Hepatocyte (in vitro differentiated cells): ENCODE measurements at regions not wholly inside any gene's neighbourhood (a gene's known extent, or its start where the extent isn't known, plus 50 kb on each side); places are given as distances from the start of the nearest gene placed in this dataset.

Experiments
- DNase-seq: peaks from one replicate; pipeline ENCODE4 v3.0.0-alpha.2; 2016; ENCODE audit warnings: low spot score
- H2AFZ ChIP-seq: fragments of 200-600 bp; sonication (generic); 2 replicates; pipeline ENCODE4 v1.6.0; 2016; ENCODE audit warnings: antibody characterized with exemption, mild to moderate bottlenecking
- H3K27ac ChIP-seq: fragments of 200-600 bp; sonication (generic); 2 replicates; pipeline ENCODE4 v1.5.1; 2016; ENCODE audit warnings: mild to moderate bottlenecking
- H3K27me3 ChIP-seq: fragments of 200-600 bp; sonication (generic); 2 replicates; pipeline ENCODE4 v1.6.1; 2016
- H3K36me3 ChIP-seq: fragments of 200-600 bp; sonication (generic); replicated peaks from 2 replicates; pipeline ENCODE4 v1.5.1; 2016; ENCODE audit warnings: low read depth; ENCODE audit not compliant: insufficient read depth
- H3K4me1 ChIP-seq: fragments of 200-600 bp; sonication (generic); 2 replicates; pipeline ENCODE4 v1.5.1; 2016; ENCODE audit warnings: mild to moderate bottlenecking, moderate library complexity; ENCODE audit not compliant: insufficient read depth
- H3K4me2 ChIP-seq: fragments of 200-600 bp; sonication (generic); 2 replicates; pipeline ENCODE4 v1.6.0; 2016
- H3K4me3 ChIP-seq: fragments of 200-600 bp; sonication (generic); 2 replicates; pipeline ENCODE4 v1.5.1; 2016; ENCODE audit warnings: mild to moderate bottlenecking
- H3K79me2 ChIP-seq: fragments of 200-600 bp; sonication (generic); 2 replicates; pipeline ENCODE4 v1.6.0; 2017; ENCODE audit warnings: mild to moderate bottlenecking
- H3K9me2 ChIP-seq: fragments of 200-600 bp; sonication (generic); replicated peaks from 2 replicates; pipeline ENCODE4 v1.6.0; 2017; ENCODE audit warnings: mild to moderate bottlenecking; ENCODE audit not compliant: insufficient read depth
- H3K9me3 ChIP-seq: fragments of 200-600 bp; sonication (generic); 2 replicates; pipeline ENCODE4 v1.5.1; 2016; ENCODE audit warnings: low read depth, mild to moderate bottlenecking
- H4K20me1 ChIP-seq: fragments of 200-600 bp; sonication (generic); 2 replicates; pipeline ENCODE4 v1.6.0; 2016; ENCODE audit warnings: mild to moderate bottlenecking; ENCODE audit not compliant: insufficient read depth, poor library complexity, severe bottlenecking
- EZH2 ChIP-seq: fragments of 200-600 bp; sonication (generic); IDR thresholded peaks from 2 replicates; pipeline ENCODE4 v1.6.1; 2016; ENCODE audit warnings: antibody characterized with exemption, mild to moderate bottlenecking, borderline replicate concordance
- EZH2phosphoT487 ChIP-seq: fragments of 200-600 bp; sonication (generic); IDR thresholded peaks from one replicate; pipeline ENCODE4 v1.6.1; 2018; ENCODE audit warnings: antibody characterized with exemption, mild to moderate bottlenecking, low read depth, moderate library complexity; ENCODE audit not compliant: unreplicated experiment, severe bottlenecking
- WGBS: methylation state at CpG from one replicate; pipeline ENCODE4 v1.1.6; 2016; ENCODE audit warnings: low lambda C conversion rate; ENCODE audit errors: missing lambda C conversion rate; 5-methylcytosine and 5-hydroxymethylcytosine counted together
- TF ChIP-seq, protein P1 (sequence below): fragments of 200-600 bp; sonication (generic); IDR thresholded peaks from 2 replicates; pipeline ENCODE4 v1.5.1; 2016; ENCODE audit warnings: antibody characterized with exemption, mild to moderate bottlenecking; ENCODE audit not compliant: poor library complexity

DNA sequence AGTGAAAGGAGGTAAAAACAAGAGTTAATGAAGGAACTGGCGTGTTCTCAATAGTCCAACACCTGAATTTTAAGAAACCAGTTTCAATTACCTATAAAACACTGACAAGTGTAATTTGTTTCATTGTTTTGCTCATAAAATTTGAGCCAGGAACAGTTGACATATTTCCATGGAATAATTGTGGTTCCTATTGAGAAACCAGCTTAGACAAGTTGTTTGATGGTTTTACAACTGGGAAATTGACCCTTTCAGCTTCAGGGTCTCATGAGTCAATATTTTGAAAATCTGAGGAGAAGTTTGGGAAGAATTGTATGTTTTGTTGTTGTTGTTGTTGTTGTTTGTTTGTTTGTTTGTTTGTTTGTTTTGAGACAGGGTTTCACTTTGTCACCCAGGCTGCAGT, 69.1 kb upstream of the GADD45A start:
- TF ChIP-seq EZH2 (no peak), EZH2phosphoT487 (no peak)
- TF ChIP-seq, protein P1, sequence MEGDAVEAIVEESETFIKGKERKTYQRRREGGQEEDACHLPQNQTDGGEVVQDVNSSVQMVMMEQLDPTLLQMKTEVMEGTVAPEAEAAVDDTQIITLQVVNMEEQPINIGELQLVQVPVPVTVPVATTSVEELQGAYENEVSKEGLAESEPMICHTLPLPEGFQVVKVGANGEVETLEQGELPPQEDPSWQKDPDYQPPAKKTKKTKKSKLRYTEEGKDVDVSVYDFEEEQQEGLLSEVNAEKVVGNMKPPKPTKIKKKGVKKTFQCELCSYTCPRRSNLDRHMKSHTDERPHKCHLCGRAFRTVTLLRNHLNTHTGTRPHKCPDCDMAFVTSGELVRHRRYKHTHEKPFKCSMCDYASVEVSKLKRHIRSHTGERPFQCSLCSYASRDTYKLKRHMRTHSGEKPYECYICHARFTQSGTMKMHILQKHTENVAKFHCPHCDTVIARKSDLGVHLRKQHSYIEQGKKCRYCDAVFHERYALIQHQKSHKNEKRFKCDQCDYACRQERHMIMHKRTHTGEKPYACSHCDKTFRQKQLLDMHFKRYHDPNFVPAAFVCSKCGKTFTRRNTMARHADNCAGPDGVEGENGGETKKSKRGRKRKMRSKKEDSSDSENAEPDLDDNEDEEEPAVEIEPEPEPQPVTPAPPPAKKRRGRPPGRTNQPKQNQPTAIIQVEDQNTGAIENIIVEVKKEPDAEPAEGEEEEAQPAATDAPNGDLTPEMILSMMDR, result no peak

DNA sequence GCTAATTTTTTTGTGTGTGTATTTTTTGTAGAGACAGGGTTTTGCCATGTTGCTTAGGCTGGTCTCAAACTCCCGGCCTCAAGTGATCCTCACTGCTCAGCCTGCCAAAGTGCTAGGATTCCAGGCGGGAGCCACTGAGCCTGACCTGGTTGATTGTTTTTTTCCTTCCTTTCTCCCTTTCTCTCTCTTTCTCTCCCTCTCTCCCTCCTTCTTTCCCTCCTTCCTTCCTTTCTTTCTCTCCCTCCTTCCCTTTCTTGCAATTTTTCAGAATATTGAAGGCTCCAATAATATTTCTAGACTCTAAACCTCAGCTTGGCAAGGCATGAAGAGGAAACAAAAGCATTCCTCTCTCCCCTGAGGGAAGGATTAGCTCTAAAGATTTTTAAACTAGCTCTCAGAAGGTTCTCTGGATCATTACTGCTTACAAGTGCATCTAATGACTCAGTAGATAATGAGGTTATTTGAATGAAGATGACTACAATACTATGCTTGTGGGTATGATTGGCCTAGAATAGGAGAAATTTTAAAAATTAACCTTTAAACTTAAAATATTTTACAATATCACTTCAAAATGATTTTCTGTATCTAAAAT, 68.5 kb upstream of the GADD45A start:
- Histone ChIP-seq H3K79me2 (no peaks in the 10 kb centered on the region), H3K27ac (no peak overlapping the region), H3K9me3 (no peaks in the 10 kb centered on the region), H3K4me2 (no peak overlapping the region), H3K9me2 (no peaks in the 10 kb centered on the region), H3K27me3 (no peaks in the 10 kb centered on the region), H3K4me1 (no peaks in the 10 kb centered on the region), H3K4me3 (no peak overlapping the region), H2AFZ (no peak overlapping the region), H4K20me1 (no peaks in the 10 kb centered on the region), H3K36me3 (no peaks in the 10 kb centered on the region)
- TF ChIP-seq EZH2, result no peak
- TF ChIP-seq, protein P1, result no peak
- no peak for TF ChIP-seq EZH2phosphoT487
- no peak for DNase-seq
- 90% methylated on average over 2 of the region's 2 CpGs for WGBS

More for the DNA sequence above, 69.1 kb upstream of the GADD45A start:
- H3K79me2 ChIP-seq, result no peaks in the 10 kb centered on the region
- H3K9me3 ChIP-seq, result no peaks in the 10 kb centered on the region
- H3K27ac ChIP-seq, result no peak overlapping the region
- H3K27me3 ChIP-seq, result no peaks in the 10 kb centered on the region
- H2AFZ ChIP-seq, result no peak overlapping the region
- H3K4me2 ChIP-seq, result no peak overlapping the region
- no peaks in the 10 kb centered on the region for H3K9me2 ChIP-seq
- no peaks in the 10 kb centered on the region for H3K4me1 ChIP-seq
- DNase-seq, result no peak
- H4K20me1 ChIP-seq, result no peaks in the 10 kb centered on the region
- 100% methylated on average over 1 of the region's 1 CpG for WGBS
- no peaks in the 10 kb centered on the region for H3K36me3 ChIP-seq
- no peak overlapping the region for H3K4me3 ChIP-seq

DNA sequence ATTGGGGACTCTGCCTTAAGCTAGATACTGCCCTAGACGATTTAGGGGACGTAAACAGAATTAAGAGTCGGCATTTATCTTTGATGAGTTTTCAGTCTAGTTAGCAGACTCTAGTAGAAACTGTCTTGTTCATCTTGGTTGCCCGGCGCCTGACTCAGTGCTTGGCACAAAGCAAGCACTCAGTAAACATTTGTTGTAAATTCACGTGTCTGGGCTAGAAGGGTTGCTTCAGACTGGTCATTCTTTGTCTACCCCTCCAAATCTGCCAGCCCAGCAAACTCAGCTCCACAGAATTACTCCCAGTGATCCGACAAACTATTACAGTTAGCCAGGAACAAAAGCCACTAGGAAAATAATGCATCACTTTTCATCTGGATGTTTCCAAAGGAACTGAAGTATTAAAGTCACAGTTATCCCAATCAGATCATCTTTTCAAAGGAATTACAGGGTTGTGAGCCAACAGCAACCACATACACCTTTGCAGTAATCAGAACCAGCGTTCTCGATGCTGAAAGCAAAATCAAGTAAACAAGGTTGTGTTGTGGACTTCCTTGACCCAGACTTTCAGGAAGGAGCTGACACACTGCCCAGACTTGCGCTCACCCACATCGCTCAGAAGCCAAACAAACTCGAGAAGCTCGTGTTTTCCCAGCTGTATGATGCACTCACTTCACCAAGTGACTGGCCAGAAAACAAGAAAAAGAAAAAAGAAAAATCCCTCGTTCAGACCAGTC, 66.5 kb upstream of the GADD45A start:
- H4K20me1 ChIP-seq, result no peaks in the 10 kb centered on the region
- H2AFZ ChIP-seq, result no peak overlapping the region
- H3K4me2 ChIP-seq, result no peak overlapping the region
- H3K4me1 ChIP-seq, result no peaks in the 10 kb centered on the region
- H3K4me3 ChIP-seq, result no peak overlapping the region
- H3K9me2 ChIP-seq, result no peaks in the 10 kb centered on the region
- H3K27me3 ChIP-seq, result no peaks in the 10 kb centered on the region
- peak overlapping the region; percentile 20 for H3K27ac ChIP-seq
- DNase-seq, result peak; percentile 26
- 61% methylated on average over 14 of the region's 14 CpGs for WGBS
- TF ChIP-seq EZH2phosphoT487 (no peak), EZH2 (no peak)
- TF ChIP-seq, protein P1, result no peak
- H3K9me3 ChIP-seq, result no peaks in the 10 kb centered on the region
- H3K79me2 ChIP-seq, result no peaks in the 10 kb centered on the region
- H3K36me3 ChIP-seq, result no peaks in the 10 kb centered on the region
